ENCODE measurements at regions not wholly inside any gene's neighbourhood (a gene's known extent, or its start where the extent isn't known, plus 50 kb on each side); places are given as distances from the start of the nearest gene placed in this dataset.

DNA sequence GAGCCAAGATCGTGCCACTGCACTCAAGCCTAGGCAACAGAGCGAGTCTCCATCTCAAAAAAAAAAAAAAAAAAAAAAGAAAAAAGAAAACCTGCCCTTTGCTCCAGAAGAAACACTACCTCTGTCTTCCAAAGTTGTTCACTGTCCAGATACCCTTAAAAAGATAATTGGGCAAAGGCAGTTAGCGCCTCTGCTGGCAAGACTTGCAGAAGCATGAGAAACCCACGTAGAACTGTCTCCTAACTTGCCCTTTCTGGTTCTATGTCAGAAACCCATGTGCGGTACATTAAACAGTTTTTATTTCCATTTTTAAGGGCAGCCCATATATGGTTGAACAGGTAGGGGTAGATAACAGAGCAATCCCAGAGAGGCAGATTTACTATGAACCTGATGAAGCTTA, 1026.4 kb downstream of the ROBO2 start:
- no peak overlapping the region for H3K4me3 ChIP-seq (ENCODE audit: insufficient read depth in 1 of 2, low read depth in 1 of 2, low read length in 2 of 2)
- no peak for DNase-seq
- H2BK5ac ChIP-seq (ENCODE audit: low read depth, low read length, poor library complexity, severe bottlenecking) = no peak overlapping the region
- no peak overlapping the region for H3K4ac ChIP-seq (ENCODE audit: low read depth in 1 of 2, low read length in 2 of 2)
- peaks cover 2% of the 10 kb centered on the region for H3K4me1 ChIP-seq (ENCODE audit: control insufficient read depth, insufficient read depth, low read depth, low read length)
- H4K91ac ChIP-seq (ENCODE audit: low read length) = no peak overlapping the region
- no peak overlapping the region for H3K18ac ChIP-seq (ENCODE audit: low read depth in 1 of 2, low read length in 2 of 2)
- no peak overlapping the region for H2AK5ac ChIP-seq (ENCODE audit: low read length, severe bottlenecking)
- no peak overlapping the region for H3K14ac ChIP-seq (ENCODE audit: low read length in 2 of 2)
- 92% methylated on average over 5 of the region's 5 CpGs for WGBS
- H2BK15ac ChIP-seq (ENCODE audit: low read depth, poor library complexity, severe bottlenecking) = no peak overlapping the region
- H3K4me2 ChIP-seq (ENCODE audit: low read length, poor library complexity, severe bottlenecking) = no peak overlapping the region
- H2AFZ ChIP-seq (ENCODE audit: low read depth, low read length) = no peak overlapping the region
- no peak overlapping the region for H2BK12ac ChIP-seq (ENCODE audit: low read length in 2 of 2)
- no peak overlapping the region for H2BK120ac ChIP-seq (ENCODE audit: low read depth, low read length)
- no peak overlapping the region for H3K27ac ChIP-seq (ENCODE audit: low read length, poor library complexity, severe bottlenecking)
- H4K8ac ChIP-seq (ENCODE audit: low read length) = no peak overlapping the region
- H3K27me3 ChIP-seq (ENCODE audit: control insufficient read depth in 1 of 2, insufficient read depth in 1 of 2, low read length in 2 of 2) = no peaks in the 10 kb centered on the region
- no peaks in the 10 kb centered on the region for H3K79me1 ChIP-seq (replicated peaks; ENCODE audit: low read length, poor library complexity, severe bottlenecking)
- no peak overlapping the region for H3K9ac ChIP-seq (ENCODE audit: low read length)
- no peaks in the 10 kb centered on the region for H3K9me3 ChIP-seq (ENCODE audit: control insufficient read depth, low read length)
- H3K23ac ChIP-seq (ENCODE audit: low read length in 2 of 2) = no peak overlapping the region
- no peaks in the 10 kb centered on the region for H3K36me3 ChIP-seq (ENCODE audit: control insufficient read depth in 1 of 2, insufficient read depth in 2 of 2, low read depth in 1 of 2, low read length in 2 of 2)

DNA sequence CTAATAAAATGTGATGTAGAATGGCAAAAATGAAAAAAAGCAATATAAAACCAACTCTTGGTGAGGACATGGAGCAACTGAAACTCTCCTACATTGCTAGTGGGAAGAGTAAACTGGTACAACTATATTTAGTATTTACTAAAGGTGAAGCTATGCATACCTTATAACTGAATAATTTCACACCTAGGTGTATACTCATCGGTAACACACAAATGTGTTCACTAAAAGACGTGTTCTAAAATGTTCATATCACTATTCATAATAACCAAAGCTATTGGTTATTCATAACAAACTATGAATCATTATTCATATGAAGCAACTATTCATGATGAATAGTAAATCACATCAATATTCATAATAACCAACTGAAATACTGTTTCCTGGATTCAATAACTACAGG, 1030.3 kb downstream of the ROBO2 start:
- Histone ChIP-seq H2BK12ac (ENCODE audit: low read length in 2 of 2) (no peak overlapping the region), H2BK5ac (ENCODE audit: low read depth, low read length, poor library complexity, severe bottlenecking) (no peak overlapping the region), H3K36me3 (ENCODE audit: control insufficient read depth in 1 of 2, insufficient read depth in 2 of 2, low read depth in 1 of 2, low read length in 2 of 2) (no peaks in the 10 kb centered on the region), H2BK15ac (ENCODE audit: low read depth, poor library complexity, severe bottlenecking) (no peak overlapping the region), H3K4me1 (ENCODE audit: control insufficient read depth, insufficient read depth, low read depth, low read length) (no peaks in the 10 kb centered on the region), H3K9me3 (ENCODE audit: control insufficient read depth, low read length) (no peaks in the 10 kb centered on the region), H3K4ac (ENCODE audit: low read depth in 1 of 2, low read length in 2 of 2) (no peak overlapping the region), H3K27me3 (ENCODE audit: control insufficient read depth in 1 of 2, insufficient read depth in 1 of 2, low read length in 2 of 2) (no peaks in the 10 kb centered on the region), H3K23ac (ENCODE audit: low read length in 2 of 2) (no peak overlapping the region), H2AK5ac (ENCODE audit: low read length, severe bottlenecking) (no peak overlapping the region), H3K4me2 (ENCODE audit: low read length, poor library complexity, severe bottlenecking) (no peak overlapping the region), H3K14ac (ENCODE audit: low read length in 2 of 2) (no peak overlapping the region), H3K18ac (ENCODE audit: low read depth in 1 of 2, low read length in 2 of 2) (no peak overlapping the region), H4K8ac (ENCODE audit: low read length) (no peak overlapping the region), H4K91ac (ENCODE audit: low read length) (no peak overlapping the region), H3K27ac (ENCODE audit: low read length, poor library complexity, severe bottlenecking) (no peak overlapping the region), H2AFZ (ENCODE audit: low read depth, low read length) (no peak overlapping the region), H3K79me1 (replicated peaks; ENCODE audit: low read length, poor library complexity, severe bottlenecking) (no peaks in the 10 kb centered on the region), H2BK120ac (ENCODE audit: low read depth, low read length) (no peak overlapping the region), H3K4me3 (ENCODE audit: insufficient read depth in 1 of 2, low read depth in 1 of 2, low read length in 2 of 2) (no peak overlapping the region), H3K9ac (ENCODE audit: low read length) (no peak overlapping the region)
- DNase-seq = no peak
- 100% methylated on average over 2 of the region's 2 CpGs for WGBS

DNA sequence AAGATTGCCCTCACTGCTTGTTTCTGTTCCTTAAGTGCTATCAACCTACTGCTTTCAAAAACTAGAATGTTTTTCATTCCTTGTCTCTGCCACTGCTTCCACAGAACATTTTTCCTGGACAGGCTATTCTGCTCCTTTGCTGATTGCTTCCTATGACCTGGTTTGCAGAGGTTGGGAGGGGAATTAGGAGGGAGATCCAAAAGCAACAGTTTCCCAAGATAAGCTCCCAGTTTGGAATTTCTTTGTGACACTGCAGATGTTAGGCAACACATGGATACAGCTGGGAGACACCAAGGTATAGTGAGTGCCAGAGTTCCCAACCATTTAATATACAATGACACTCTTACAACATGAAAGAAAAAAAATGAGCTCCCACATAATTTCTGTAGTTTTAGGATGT, 1036.5 kb downstream of the ROBO2 start:
- H2AK5ac ChIP-seq (ENCODE audit: low read length, severe bottlenecking) = no peak overlapping the region
- no peak overlapping the region for H3K14ac ChIP-seq (ENCODE audit: low read length in 2 of 2)
- DNase-seq = no peak
- no peak overlapping the region for H4K8ac ChIP-seq (ENCODE audit: low read length)
- H3K79me1 ChIP-seq (replicated peaks; ENCODE audit: low read length, poor library complexity, severe bottlenecking) = no peaks in the 10 kb centered on the region
- no peak overlapping the region for H3K27ac ChIP-seq (ENCODE audit: low read length, poor library complexity, severe bottlenecking)
- no peak overlapping the region for H3K23ac ChIP-seq (ENCODE audit: low read length in 2 of 2)
- H2BK15ac ChIP-seq (ENCODE audit: low read depth, poor library complexity, severe bottlenecking) = no peak overlapping the region
- no peak overlapping the region for H3K4me2 ChIP-seq (ENCODE audit: low read length, poor library complexity, severe bottlenecking)
- no peaks in the 10 kb centered on the region for H3K27me3 ChIP-seq (ENCODE audit: control insufficient read depth in 1 of 2, insufficient read depth in 1 of 2, low read length in 2 of 2)
- no peaks in the 10 kb centered on the region for H3K36me3 ChIP-seq (ENCODE audit: control insufficient read depth in 1 of 2, insufficient read depth in 2 of 2, low read depth in 1 of 2, low read length in 2 of 2)
- H4K91ac ChIP-seq (ENCODE audit: low read length) = no peak overlapping the region
- H2BK5ac ChIP-seq (ENCODE audit: low read depth, low read length, poor library complexity, severe bottlenecking) = no peak overlapping the region
- H2BK12ac ChIP-seq (ENCODE audit: low read length in 2 of 2) = no peak overlapping the region
- H3K4ac ChIP-seq (ENCODE audit: low read depth in 1 of 2, low read length in 2 of 2) = no peak overlapping the region
- no peaks in the 10 kb centered on the region for H3K4me1 ChIP-seq (ENCODE audit: control insufficient read depth, insufficient read depth, low read depth, low read length)
- no peak overlapping the region for H3K9ac ChIP-seq (ENCODE audit: low read length)
- H3K9me3 ChIP-seq (ENCODE audit: control insufficient read depth, low read length) = no peaks in the 10 kb centered on the region
- no peak overlapping the region for H3K18ac ChIP-seq (ENCODE audit: low read depth in 1 of 2, low read length in 2 of 2)
- no peak overlapping the region for H3K4me3 ChIP-seq (ENCODE audit: insufficient read depth in 1 of 2, low read depth in 1 of 2, low read length in 2 of 2)
- no peak overlapping the region for H2BK120ac ChIP-seq (ENCODE audit: low read depth, low read length)
- H2AFZ ChIP-seq (ENCODE audit: low read depth, low read length) = no peak overlapping the region

DNA sequence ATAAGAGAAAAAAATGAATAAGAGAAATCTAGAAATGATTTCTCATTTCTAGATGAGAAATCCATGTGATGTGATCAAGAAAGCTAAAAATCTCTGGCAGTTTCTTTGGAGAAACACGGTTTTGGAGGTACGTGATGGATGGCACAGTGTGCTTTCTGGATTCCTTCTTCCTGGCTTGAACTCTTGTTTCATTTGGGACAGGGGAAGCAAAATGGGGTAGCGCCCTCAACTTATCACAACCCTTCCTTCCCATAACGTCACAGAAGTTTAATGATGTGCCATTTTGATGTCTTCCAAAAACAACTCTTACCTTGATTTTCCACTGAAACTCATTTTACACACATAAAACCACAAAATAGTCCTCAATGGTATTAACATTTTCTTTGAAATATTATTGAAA, 1037.3 kb downstream of the ROBO2 start:
- Histone ChIP-seq H3K4me2 (ENCODE audit: low read length, poor library complexity, severe bottlenecking) (no peak overlapping the region), H3K4ac (ENCODE audit: low read depth in 1 of 2, low read length in 2 of 2) (no peak overlapping the region), H2BK12ac (ENCODE audit: low read length in 2 of 2) (no peak overlapping the region), H2BK5ac (ENCODE audit: low read depth, low read length, poor library complexity, severe bottlenecking) (no peak overlapping the region), H3K4me3 (ENCODE audit: insufficient read depth in 1 of 2, low read depth in 1 of 2, low read length in 2 of 2) (no peak overlapping the region), H3K23ac (ENCODE audit: low read length in 2 of 2) (no peak overlapping the region), H3K9me3 (ENCODE audit: control insufficient read depth, low read length) (no peaks in the 10 kb centered on the region), H2BK15ac (ENCODE audit: low read depth, poor library complexity, severe bottlenecking) (no peak overlapping the region), H3K27ac (ENCODE audit: low read length, poor library complexity, severe bottlenecking) (no peak overlapping the region), H3K79me1 (replicated peaks; ENCODE audit: low read length, poor library complexity, severe bottlenecking) (no peaks in the 10 kb centered on the region), H3K36me3 (ENCODE audit: control insufficient read depth in 1 of 2, insufficient read depth in 2 of 2, low read depth in 1 of 2, low read length in 2 of 2) (no peaks in the 10 kb centered on the region), H3K18ac (ENCODE audit: low read depth in 1 of 2, low read length in 2 of 2) (no peak overlapping the region), H3K9ac (ENCODE audit: low read length) (no peak overlapping the region), H2AK5ac (ENCODE audit: low read length, severe bottlenecking) (no peak overlapping the region), H4K8ac (ENCODE audit: low read length) (no peak overlapping the region), H3K4me1 (ENCODE audit: control insufficient read depth, insufficient read depth, low read depth, low read length) (no peaks in the 10 kb centered on the region), H2AFZ (ENCODE audit: low read depth, low read length) (no peak overlapping the region), H2BK120ac (ENCODE audit: low read depth, low read length) (no peak overlapping the region), H3K14ac (ENCODE audit: low read length in 2 of 2) (no peak overlapping the region), H4K91ac (ENCODE audit: low read length) (no peak overlapping the region), H3K27me3 (ENCODE audit: control insufficient read depth in 1 of 2, insufficient read depth in 1 of 2, low read length in 2 of 2) (no peaks in the 10 kb centered on the region)
- no peak for DNase-seq
- WGBS = 91% methylated on average over 4 of the region's 4 CpGs
